ENCODE measurements at regions not wholly inside any gene's neighbourhood (a gene's known extent, or its start where the extent isn't known, plus 50 kb on each side); places are given as distances from the start of the nearest gene placed in this dataset.

- DNase-seq = no peak
These were observed 966.3 kb downstream of the DTWD2 start for GRCh38 chr5:118022062-118022461.

GRCh38 chr5:118017536-118017935 lies 970.8 kb downstream of the DTWD2 start:
- no peak for DNase-seq

- DNase-seq = no peak
These were observed 972.0 kb downstream of the DTWD2 start for GRCh38 chr5:118016396-118016795.

- DNase-seq = no peak
These were observed 972.8 kb downstream of the DTWD2 start for GRCh38 chr5:118015511-118015910.

GRCh38 chr5:118009741-118010297 lies 978.5 kb downstream of the DTWD2 start:
- no peak for DNase-seq

GRCh38 chr5:118008779-118009178 lies 979.6 kb downstream of the DTWD2 start:
- DNase-seq = no peak

GRCh38 chr5:118007262-118007661 lies 981.1 kb downstream of the DTWD2 start:
- DNase-seq = no peak

- no peak for DNase-seq
These were observed 982.1 kb downstream of the DTWD2 start for GRCh38 chr5:118006219-118006618.

- no peak for DNase-seq
These were observed 988.3 kb downstream of the DTWD2 start for GRCh38 chr5:117999939-118000549.

- DNase-seq = no peak
These were observed 1005.7 kb downstream of the DTWD2 start for GRCh38 chr5:117982691-117983090.

GRCh38 chr5:117973785-117974184 lies 1014.6 kb downstream of the DTWD2 start:
- DNase-seq = no peak

- no peak for DNase-seq
These were observed 1032.5 kb downstream of the DTWD2 start for GRCh38 chr5:117955831-117956230.

GRCh38 chr5:117954331-117954730 lies 1034.0 kb downstream of the DTWD2 start:
- no peak for DNase-seq

GRCh38 chr5:117953272-117953671 lies 1035.1 kb downstream of the DTWD2 start:
- no peak for DNase-seq

- DNase-seq = no peak
These were observed 1040.5 kb downstream of the DTWD2 start for GRCh38 chr5:117947836-117948235.

GRCh38 chr5:117947121-117947520 lies 1041.2 kb downstream of the DTWD2 start:
- no peak for DNase-seq

GRCh38 chr5:117945258-117945657 lies 1043.1 kb downstream of the DTWD2 start:
- DNase-seq = no peak

GRCh38 chr5:117943541-117943940 lies 1044.8 kb downstream of the DTWD2 start:
- no peak for DNase-seq

GRCh38 chr5:117942861-117943519 lies 1045.4 kb downstream of the DTWD2 start:
- no peak for DNase-seq

GRCh38 chr5:117893211-117893610 lies 1095.1 kb downstream of the DTWD2 start:
- DNase-seq = no peak

- no peak for DNase-seq
These were observed 1096.0 kb downstream of the DTWD2 start for GRCh38 chr5:117892360-117892759.

GRCh38 chr5:117889596-117889995 lies 1098.8 kb downstream of the DTWD2 start:
- DNase-seq = no peak

- DNase-seq = no peak
These were observed 1099.7 kb downstream of the DTWD2 start for GRCh38 chr5:117888688-117889087.

GRCh38 chr5:117881426-117882230 lies 1106.7 kb downstream of the DTWD2 start:
- DNase-seq = no peak

All from left hindlimb (tissue), 1 donor.